Uterus (tissue), 3 donors: ENCODE measurements at regions not wholly inside any gene's neighbourhood (a gene's known extent, or its start where the extent isn't known, plus 50 kb on each side); places are given as distances from the start of the nearest gene placed in this dataset.
A peak's percentile ranks its signal among the peaks of the same experiment; 100 is the strongest.

Experiments
- DNase-seq, 2 donors: peaks; one replicate each; pipeline ENCODE4 v3.0.0-alpha.2; 2019 to 2020
- H3K27ac ChIP-seq, 2 donors: fragments of 200-600 bp; sonication (generic); 1 replicate in 1 of 2; 2 replicates in 1 of 2; pipeline ENCODE4 v1.5.1; 2016 to 2018
- H3K27me3 ChIP-seq, 2 donors: fragments of 200-600 bp; sonication (generic); one replicate each; pipeline ENCODE4 v1.5.1; 2018 to 2019; ENCODE audit warnings: control low read depth in 1 of 2
- H3K36me3 ChIP-seq, 2 donors: fragments of 200-600 bp; sonication (generic); one replicate each; pipeline ENCODE4 v1.5.1; 2019; ENCODE audit warnings: control low read depth in 1 of 2
- H3K4me1 ChIP-seq, 2 donors: fragments of 200-600 bp; sonication (generic); one replicate each; pipeline ENCODE4 v1.5.1; 2018 to 2019; ENCODE audit warnings: control low read depth in 1 of 2
- H3K4me3 ChIP-seq, 2 donors: fragments of 200-600 bp; sonication (generic); 1 replicate in 1 of 2; 2 replicates in 1 of 2; pipeline ENCODE4 v1.5.1; 2018 to 2019; ENCODE audit warnings: mild to moderate bottlenecking in 1 of 2
- H3K9me3 ChIP-seq, 2 donors: fragments of 200-600 bp; sonication (generic); one replicate each; pipeline ENCODE4 v1.5.1; 2019; ENCODE audit warnings: control low read depth in 1 of 2
- POLR2A ChIP-seq, 2 donors: fragments of 450-650 bp; IDR thresholded peaks; one replicate each; pipeline ENCODE4 v1.6.1; 2016; ENCODE audit warnings: antibody characterized with exemption in 2 of 2, mild to moderate bottlenecking in 1 of 2, moderate library complexity in 1 of 2
- intact Hi-C: fragments of 100-400 bp; cut with DNase I; formaldehyde crosslinking; loops from one replicate; pipeline ENCODE4 v1.15.1; 2023; ENCODE audit warnings: low total_unique reads
- TF ChIP-seq, protein P1 (sequence below), 4 experiments: fragments of 200-600 bp in 2 of 4; fragments of 450-650 bp in 2 of 4; sonication (generic) in 2 of 4; IDR thresholded peaks; one replicate each; pipeline ENCODE4 v1.5.1; 2016 to 2019; ENCODE audit warnings: antibody characterized with exemption in 4 of 4, mild to moderate bottlenecking in 2 of 4, moderate library complexity in 1 of 4
- donor health status: DM: yes; HTN: yes; CAD: no.

DNA sequence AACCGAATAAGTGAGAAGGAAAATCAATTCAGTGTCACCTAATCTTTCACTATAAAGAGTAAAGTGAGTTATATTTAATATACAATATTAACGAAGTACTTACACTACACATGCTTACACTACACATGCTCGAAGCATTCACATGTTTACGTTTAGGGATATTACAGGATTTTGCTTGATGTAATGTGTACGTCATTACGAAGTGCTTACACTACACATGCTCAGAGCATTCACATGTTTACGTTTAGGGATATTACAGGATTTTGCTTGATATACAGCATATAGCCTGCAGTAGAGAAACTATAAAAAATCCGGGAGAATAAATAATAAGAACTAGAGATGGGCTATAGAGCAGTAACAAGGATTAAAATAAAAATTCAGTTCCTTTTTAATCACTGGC is 538.8 kb upstream of the CXADR start:
- H3K4me1 ChIP-seq: no peaks in the 10 kb centered on the region
- intact Hi-C loops: no loop called here
- no peaks in the 10 kb centered on the region for H3K27me3 ChIP-seq
- H3K4me3 ChIP-seq: no peak overlapping the region
- H3K9me3 ChIP-seq: no peaks in the 10 kb centered on the region
- TF ChIP-seq, protein P1, sequence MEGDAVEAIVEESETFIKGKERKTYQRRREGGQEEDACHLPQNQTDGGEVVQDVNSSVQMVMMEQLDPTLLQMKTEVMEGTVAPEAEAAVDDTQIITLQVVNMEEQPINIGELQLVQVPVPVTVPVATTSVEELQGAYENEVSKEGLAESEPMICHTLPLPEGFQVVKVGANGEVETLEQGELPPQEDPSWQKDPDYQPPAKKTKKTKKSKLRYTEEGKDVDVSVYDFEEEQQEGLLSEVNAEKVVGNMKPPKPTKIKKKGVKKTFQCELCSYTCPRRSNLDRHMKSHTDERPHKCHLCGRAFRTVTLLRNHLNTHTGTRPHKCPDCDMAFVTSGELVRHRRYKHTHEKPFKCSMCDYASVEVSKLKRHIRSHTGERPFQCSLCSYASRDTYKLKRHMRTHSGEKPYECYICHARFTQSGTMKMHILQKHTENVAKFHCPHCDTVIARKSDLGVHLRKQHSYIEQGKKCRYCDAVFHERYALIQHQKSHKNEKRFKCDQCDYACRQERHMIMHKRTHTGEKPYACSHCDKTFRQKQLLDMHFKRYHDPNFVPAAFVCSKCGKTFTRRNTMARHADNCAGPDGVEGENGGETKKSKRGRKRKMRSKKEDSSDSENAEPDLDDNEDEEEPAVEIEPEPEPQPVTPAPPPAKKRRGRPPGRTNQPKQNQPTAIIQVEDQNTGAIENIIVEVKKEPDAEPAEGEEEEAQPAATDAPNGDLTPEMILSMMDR (IDR thresholded peaks at IDR 0.05): no peak
- TF ChIP-seq POLR2A (IDR thresholded peaks at IDR 0.05): no peak
- no peak for DNase-seq
- no peaks in the 10 kb centered on the region for H3K36me3 ChIP-seq
- H3K27ac ChIP-seq: no peak overlapping the region

DNA sequence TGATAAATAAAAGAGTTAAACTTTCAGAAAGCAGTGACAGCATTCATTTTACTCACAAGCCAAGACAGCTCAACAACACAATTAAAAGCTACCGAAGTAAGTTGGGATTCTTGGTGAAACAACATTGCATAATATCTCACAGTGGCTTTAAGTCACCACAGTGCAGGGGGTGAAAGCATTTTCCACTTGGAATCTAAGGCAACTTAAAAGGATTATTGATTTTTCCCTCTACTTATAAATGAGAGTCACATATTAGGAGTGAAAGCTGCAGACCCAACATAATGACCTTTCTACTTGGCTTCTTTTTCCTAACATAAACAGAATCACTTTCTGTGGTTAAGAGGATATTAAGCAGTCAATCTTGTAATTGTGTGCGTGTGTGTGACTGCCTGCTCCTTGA is 536.6 kb upstream of the CXADR start:
- no peak for TF ChIP-seq POLR2A (IDR thresholded peaks at IDR 0.05)
- TF ChIP-seq, protein P1 (IDR thresholded peaks at IDR 0.05): no peak

DNA sequence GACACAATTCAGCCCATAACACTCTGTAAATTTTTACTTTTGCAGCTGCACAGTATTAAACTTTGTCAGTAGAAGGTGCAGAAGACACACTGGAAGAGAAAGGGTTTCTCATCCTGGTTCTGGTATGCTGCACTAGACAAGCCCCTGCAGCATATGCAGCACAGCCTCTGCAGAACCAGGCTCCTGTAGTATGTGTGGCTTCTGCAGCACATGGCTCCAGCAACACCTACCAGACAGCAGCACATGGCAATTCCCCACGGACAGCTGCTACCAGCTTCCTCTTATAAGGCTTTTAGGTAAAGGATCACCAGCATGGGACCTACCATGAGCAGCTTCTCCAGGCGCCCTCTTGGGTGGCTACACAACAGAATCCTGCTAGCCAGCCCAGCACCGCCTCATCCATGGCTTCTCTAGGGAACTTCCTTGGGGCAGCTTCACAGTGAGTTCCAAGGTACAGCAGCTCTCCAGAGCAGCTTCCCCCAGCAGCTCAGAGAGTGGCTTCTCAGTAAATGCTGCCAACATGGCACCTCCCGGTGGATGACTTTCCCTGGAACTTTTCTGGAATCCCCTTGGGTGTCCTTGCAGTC is 534.4 kb upstream of the CXADR start:
- Histone ChIP-seq H3K27me3 (no peaks in the 10 kb centered on the region), H3K36me3 (no peaks in the 10 kb centered on the region), H3K4me3 (no peak overlapping the region), H3K27ac (peak overlapping the region in 1 of 2 donors; percentile 27), H3K4me1 (no peaks in the 10 kb centered on the region), H3K9me3 (no peaks in the 10 kb centered on the region)
- DNase-seq: no peak
- TF ChIP-seq, protein P1 (IDR thresholded peaks at IDR 0.05): no peak
- TF ChIP-seq POLR2A (IDR thresholded peaks at IDR 0.05): no peak
- intact Hi-C loops: no loop called here

More for the DNA sequence above, 536.6 kb upstream of the CXADR start:
- H3K27me3 ChIP-seq: no peaks in the 10 kb centered on the region
- no peaks in the 10 kb centered on the region for H3K4me1 ChIP-seq
- no peak for DNase-seq
- H3K4me3 ChIP-seq: no peak overlapping the region
- H3K27ac ChIP-seq: no peak overlapping the region
- intact Hi-C loops: no loop called here
- H3K36me3 ChIP-seq: no peaks in the 10 kb centered on the region
- no peaks in the 10 kb centered on the region for H3K9me3 ChIP-seq

DNA sequence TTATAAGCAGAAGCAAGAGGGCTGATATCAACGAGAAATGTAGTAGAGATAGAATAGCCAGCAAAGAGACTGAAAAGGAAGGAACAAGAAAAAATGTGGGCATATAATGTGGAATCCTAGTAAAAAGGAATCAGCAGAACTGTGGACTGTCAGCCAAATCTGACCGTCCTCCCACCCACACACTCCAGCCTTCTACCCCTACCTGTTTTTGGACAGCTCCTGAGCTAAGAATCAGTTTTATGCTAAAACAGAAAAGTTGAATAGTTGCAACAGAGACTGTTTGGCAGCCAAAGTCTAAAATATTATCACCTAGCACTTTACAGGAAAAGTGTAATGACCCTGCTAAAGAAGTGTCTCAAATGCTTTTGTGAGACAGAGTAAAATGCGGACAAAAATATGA is 533.3 kb upstream of the CXADR start:
- Histone ChIP-seq H3K36me3 (no peaks in the 10 kb centered on the region), H3K4me1 (no peaks in the 10 kb centered on the region), H3K27me3 (no peaks in the 10 kb centered on the region), H3K4me3 (no peak overlapping the region), H3K9me3 (no peaks in the 10 kb centered on the region), H3K27ac (peak overlapping the region in 1 of 2 donors; percentile 39)
- DNase-seq: no peak
- TF ChIP-seq POLR2A (IDR thresholded peaks at IDR 0.05): no peak
- TF ChIP-seq, protein P1 (IDR thresholded peaks at IDR 0.05): no peak
- intact Hi-C loops: no loop called here

DNA sequence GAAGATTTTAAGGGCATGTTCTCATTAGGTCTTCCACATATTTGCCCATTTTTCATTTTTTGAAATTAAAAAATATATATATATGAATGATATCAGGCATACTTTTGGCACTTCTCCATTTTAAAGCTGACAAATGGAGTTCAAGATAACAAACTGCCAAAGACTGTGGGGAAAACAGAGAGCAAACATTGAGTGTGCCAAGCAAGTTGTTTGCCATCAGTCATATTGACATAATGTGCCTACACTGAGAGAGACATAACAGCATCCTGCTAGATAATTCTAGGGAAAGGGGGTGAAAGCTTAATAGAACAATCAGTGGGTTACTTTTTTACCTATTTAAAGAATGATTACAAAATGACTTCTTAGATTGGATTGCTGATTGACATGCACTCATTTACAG is 529.4 kb upstream of the CXADR start:
- intact Hi-C loops: no loop called here
- H3K27ac ChIP-seq: no peak overlapping the region
- DNase-seq: no peak
- TF ChIP-seq, protein P1 (IDR thresholded peaks at IDR 0.05): no peak
- no peak for TF ChIP-seq POLR2A (IDR thresholded peaks at IDR 0.05)
- no peaks in the 10 kb centered on the region for H3K27me3 ChIP-seq
- no peaks in the 10 kb centered on the region for H3K9me3 ChIP-seq
- no peaks in the 10 kb centered on the region for H3K36me3 ChIP-seq
- no peaks in the 10 kb centered on the region for H3K4me1 ChIP-seq
- no peak overlapping the region for H3K4me3 ChIP-seq
